Retina (tissue), 1 donor: ENCODE measurements at regions not wholly inside any gene's neighbourhood (a gene's known extent, or its start where the extent isn't known, plus 50 kb on each side); places are given as distances from the start of the nearest gene placed in this dataset.

Source experiments
- DNase-seq: peaks from one replicate; pipeline ENCODE4 v3.0.0-alpha.2; 2016

- DNase-seq, result no peak
Observed at GRCh38 chr6:170131351-170131750, 159.5 kb downstream of the DLL1 start.

GRCh38 chr6:170130771-170131241, 160.1 kb downstream of the DLL1 start:
- no peak for DNase-seq

GRCh38 chr6:170130201-170130621, 160.7 kb downstream of the DLL1 start:
- no peak for DNase-seq

GRCh38 chr6:170129691-170130171, 161.1 kb downstream of the DLL1 start:
- no peak for DNase-seq

GRCh38 chr6:170128811-170129681, 161.8 kb downstream of the DLL1 start:
- DNase-seq, result no peak

GRCh38 chr6:170128346-170128745, 162.5 kb downstream of the DLL1 start:
- DNase-seq, result no peak

- no peak for DNase-seq
Observed at GRCh38 chr6:170127151-170127550, 163.7 kb downstream of the DLL1 start.

- DNase-seq, result no peak
Observed at GRCh38 chr6:170125456-170126300, 165.2 kb downstream of the DLL1 start.

GRCh38 chr6:170124836-170125235, 166.0 kb downstream of the DLL1 start:
- no peak for DNase-seq

- DNase-seq, result no peak
Observed at GRCh38 chr6:170124150-170124549, 166.7 kb downstream of the DLL1 start.

GRCh38 chr6:170122651-170123050, 168.2 kb downstream of the DLL1 start:
- DNase-seq, result no peak

- DNase-seq, result no peak
Observed at GRCh38 chr6:170117111-170117972, 173.5 kb downstream of the DLL1 start.

GRCh38 chr6:170116636-170117035, 174.2 kb downstream of the DLL1 start:
- DNase-seq, result no peak

GRCh38 chr6:170114956-170115855, 175.7 kb downstream of the DLL1 start:
- DNase-seq, result no peak

- DNase-seq, result no peak
Observed at GRCh38 chr6:170114187-170114945, 176.5 kb downstream of the DLL1 start.

GRCh38 chr6:170113141-170113540, 177.7 kb downstream of the DLL1 start:
- DNase-seq, result no peak

GRCh38 chr6:170112583-170112860, 178.4 kb downstream of the DLL1 start:
- no peak for DNase-seq

GRCh38 chr6:170111816-170112582, 178.9 kb downstream of the DLL1 start:
- DNase-seq, result no peak

- DNase-seq, result no peak
Observed at GRCh38 chr6:170111141-170111664, 179.7 kb downstream of the DLL1 start.
